SK-N-SH (cell line): ENCODE measurements at regions not wholly inside any gene's neighbourhood (a gene's known extent, or its start where the extent isn't known, plus 50 kb on each side); places are given as distances from the start of the nearest gene placed in this dataset.

Source experiments
- CTCF ChIA-PET: fragments of 300-600, 350-600 bp; formaldehyde crosslinking; extraction: SDS; loops from one replicate; lab custom pipeline; 2021; lab: Yijun Ruan, JAX
- POLR2A ChIA-PET: fragments of 350-600 bp; sonication (Branson Sonifier 250); formaldehyde crosslinking; extraction: SDS; loops from one replicate; lab custom pipeline; 2020; ENCODE audit warnings: antibody characterized with exemption, inconsistent platforms; lab: Yijun Ruan, JAX
- DNase-seq: peaks from one replicate; pipeline ENCODE4 v3.0.0; 2012
- H2AFZ ChIP-seq: fragments of 200-600 bp; sonication (generic); 2 replicates; pipeline ENCODE4 v1.8.1; 2016; ENCODE audit warnings: antibody characterized with exemption, mild to moderate bottlenecking, low read depth
- H3F3A ChIP-seq: fragments of 200-600 bp; sonication (generic); replicated peaks from 2 replicates; pipeline ENCODE3; 2016; ENCODE audit warnings: antibody characterized with exemption, mild to moderate bottlenecking; ENCODE audit not compliant: insufficient read depth
- H3K27ac ChIP-seq, 2 experiments: fragments of 200-500 bp in 1 of 2; fragments of 200-600 bp in 1 of 2; sonication (Bioruptor generic) in 1 of 2; sonication (generic), shearing (Covaris generic) in 1 of 2; 2 replicates each; pipeline versions ENCODE4 v1.5.1 to v1.6.1; 2014 to 2016; ENCODE audit warnings: low read depth in 2 of 2, inconsistent platforms in 1 of 2, low read length in 1 of 2, mild to moderate bottlenecking in 1 of 2, mixed read lengths in 1 of 2
- H3K27me3 ChIP-seq: fragments of 200-600 bp; sonication (generic), shearing (Covaris generic); 2 replicates; pipeline ENCODE4 v1.6.1; 2016; ENCODE audit warnings: mixed run types; ENCODE audit not compliant: insufficient read depth
- H3K36me3 ChIP-seq, 2 experiments: fragments of 200-500 bp in 1 of 2; fragments of 200-600 bp in 1 of 2; sonication (Bioruptor generic) in 1 of 2; sonication (generic) in 1 of 2; replicated peaks in 1 of 2; 2 replicates each; pipeline versions ENCODE3 to v1.5.1; 2014 to 2016; ENCODE audit warnings: low read length in 1 of 2, mild to moderate bottlenecking in 1 of 2; ENCODE audit not compliant: insufficient read depth in 2 of 2, control insufficient read depth in 1 of 2
- H3K4me1 ChIP-seq, 2 experiments: fragments of 200-500 bp in 1 of 2; fragments of 200-600 bp in 1 of 2; sonication (Bioruptor generic) in 1 of 2; sonication (generic), shearing (Covaris generic) in 1 of 2; 2 replicates each; pipeline versions ENCODE4 v1.5.1 to v1.6.1; 2014 to 2016; ENCODE audit warnings: low read depth in 1 of 2, low read length in 1 of 2, mixed run types in 1 of 2; ENCODE audit not compliant: insufficient read depth in 2 of 2, control insufficient read depth in 1 of 2
- H3K4me2 ChIP-seq: fragments of 200-600 bp; sonication (generic), shearing (Covaris generic); 2 replicates; pipeline ENCODE4 v1.6.1; 2017; ENCODE audit warnings: mixed run types
- H3K4me3 ChIP-seq, 2 experiments: fragments of 200-500 bp in 1 of 2; fragments of 200-600 bp in 1 of 2; sonication (Bioruptor generic) in 1 of 2; sonication (generic), shearing (Covaris generic) in 1 of 2; 2 replicates each; pipeline versions ENCODE4 v1.5.1 to v1.8.1; 2014 to 2016; ENCODE audit warnings: low read depth in 2 of 2, inconsistent platforms in 1 of 2, low read length in 1 of 2, mild to moderate bottlenecking in 1 of 2, mixed read lengths in 1 of 2, moderate library complexity in 1 of 2
- H3K79me2 ChIP-seq: fragments of 200-600 bp; sonication (generic); 2 replicates; pipeline ENCODE4 v1.8.1; 2017; ENCODE audit warnings: mild to moderate bottlenecking; ENCODE audit not compliant: insufficient read depth
- H3K9ac ChIP-seq: fragments of 200-600 bp; sonication (generic); 2 replicates; pipeline ENCODE4 v1.6.1; 2017; ENCODE audit warnings: mixed run types
- H3K9me2 ChIP-seq: fragments of 200-600 bp; sonication (generic); 2 replicates; pipeline ENCODE4 v1.6.1; 2017; ENCODE audit warnings: mixed run types
- H3K9me3 ChIP-seq: fragments of 200-600 bp; sonication (generic); 2 replicates; pipeline ENCODE4 v1.6.1; 2017; ENCODE audit warnings: mixed run types, mild to moderate bottlenecking, moderate library complexity
- H4K20me1 ChIP-seq: fragments of 200-600 bp; sonication (generic); 2 replicates; pipeline ENCODE4 v1.6.1; 2017; ENCODE audit warnings: mild to moderate bottlenecking, mixed run types; ENCODE audit not compliant: insufficient read depth
- CHD2 ChIP-seq: fragments of 150-350 bp; IDR thresholded peaks from 2 replicates; pipeline ENCODE4 v1.6.1; 2018; ENCODE audit warnings: low read length; ENCODE audit not compliant: partially characterized antibody
- EP300 ChIP-seq, 2 experiments: IDR thresholded peaks; 2 replicates each; pipeline versions ENCODE4 v1.4.0 to v1.6.1; 2012; ENCODE audit warnings: borderline replicate concordance in 1 of 2, low read depth in 1 of 2, low read length in 1 of 2
- FOSL2 ChIP-seq: IDR thresholded peaks from 2 replicates; pipeline ENCODE4 v1.4.0; 2012; ENCODE audit warnings: low read depth, mild to moderate bottlenecking, moderate library complexity, borderline replicate concordance
- FOXJ3 ChIP-seq: sonication (generic); formaldehyde crosslinking; IDR thresholded peaks from 2 replicates; pipeline ENCODE4 v1.5.1; 2020; ENCODE audit warnings: mild to moderate bottlenecking, missing genetic modification reagents
- FOXM1 ChIP-seq: IDR thresholded peaks from 2 replicates; pipeline ENCODE4 v1.4.0; 2012; ENCODE audit warnings: low read depth, mild to moderate bottlenecking
- GATA2 ChIP-seq: sonication (generic); formaldehyde crosslinking; IDR thresholded peaks from 2 replicates; pipeline ENCODE4 v1.5.0; 2020; ENCODE audit warnings: mild to moderate bottlenecking, missing genetic modification reagents
- MAX ChIP-seq: IDR thresholded peaks from 2 replicates; pipeline ENCODE4 v1.4.0; 2012; ENCODE audit warnings: low read depth
- MXI1 ChIP-seq: IDR thresholded peaks from 2 replicates; pipeline ENCODE4 v1.6.1; 2012; ENCODE audit warnings: mild to moderate bottlenecking, low read depth, low read length, improper control_type of control experiment
- NRF1 ChIP-seq: IDR thresholded peaks from 2 replicates; pipeline ENCODE4 v1.6.1; 2012; ENCODE audit warnings: low read depth, mild to moderate bottlenecking, low read length
- PBX3 ChIP-seq: IDR thresholded peaks from 2 replicates; pipeline ENCODE4; 2012
- POLR2AphosphoS5 ChIP-seq: IDR thresholded peaks from 2 replicates; pipeline ENCODE4 v1.6.1; 2012; ENCODE audit warnings: low read depth, low read length
- RAD21 ChIP-seq: IDR thresholded peaks from 2 replicates; pipeline ENCODE4 v1.6.1; 2012; ENCODE audit warnings: mild to moderate bottlenecking, low read length
- REST ChIP-seq: IDR thresholded peaks from 2 replicates; pipeline ENCODE4 v1.6.1; 2012; ENCODE audit warnings: mild to moderate bottlenecking, low read depth, low read length, moderate library complexity
- RFX5 ChIP-seq: IDR thresholded peaks from 2 replicates; pipeline ENCODE4 v1.6.1; 2012; ENCODE audit warnings: mild to moderate bottlenecking, improper control_type of control experiment, low read length
- RXRA ChIP-seq: IDR thresholded peaks from 2 replicates; pipeline ENCODE4 v1.4.0; 2012; ENCODE audit warnings: low read depth, mild to moderate bottlenecking, borderline replicate concordance
- SIN3A ChIP-seq: IDR thresholded peaks from 2 replicates; pipeline ENCODE4 v1.6.1; 2012; ENCODE audit warnings: low read depth, mild to moderate bottlenecking, low read length, moderate library complexity, borderline replicate concordance
- TAF1 ChIP-seq: IDR thresholded peaks from 2 replicates; pipeline ENCODE4 v1.6.1; 2012; ENCODE audit warnings: low read depth, mild to moderate bottlenecking, low read length, moderate library complexity, borderline replicate concordance
- TCF12 ChIP-seq: IDR thresholded peaks from 2 replicates; pipeline ENCODE4 v1.4.0; 2012
- USF2 ChIP-seq: fragments of 150-350 bp; IDR thresholded peaks from 2 replicates; pipeline ENCODE4 v1.6.1; 2017; ENCODE audit warnings: antibody characterized with exemption, low read length, low read depth, borderline replicate concordance
- YY1 ChIP-seq: IDR thresholded peaks from 2 replicates; pipeline ENCODE4 v1.4.0; 2012; ENCODE audit warnings: low read depth, mild to moderate bottlenecking
- WGBS: methylation state at CpG from one replicate; pipeline ENCODE4 v1.1.6; 2017; ENCODE audit warnings: low lambda C conversion rate; 5-methylcytosine and 5-hydroxymethylcytosine counted together
- TF ChIP-seq, protein P1 (sequence below): fragments of 150-350 bp; IDR thresholded peaks from 2 replicates; pipeline ENCODE4 v1.6.1; 2016; ENCODE audit warnings: mild to moderate bottlenecking, low read depth, low read length
- TF ChIP-seq, protein P2 (sequence below): fragments of 200-600 bp; sonication (generic); IDR thresholded peaks from 2 replicates; pipeline ENCODE4 v1.6.1; 2017; ENCODE audit warnings: antibody characterized with exemption, mild to moderate bottlenecking, moderate library complexity

DNA sequence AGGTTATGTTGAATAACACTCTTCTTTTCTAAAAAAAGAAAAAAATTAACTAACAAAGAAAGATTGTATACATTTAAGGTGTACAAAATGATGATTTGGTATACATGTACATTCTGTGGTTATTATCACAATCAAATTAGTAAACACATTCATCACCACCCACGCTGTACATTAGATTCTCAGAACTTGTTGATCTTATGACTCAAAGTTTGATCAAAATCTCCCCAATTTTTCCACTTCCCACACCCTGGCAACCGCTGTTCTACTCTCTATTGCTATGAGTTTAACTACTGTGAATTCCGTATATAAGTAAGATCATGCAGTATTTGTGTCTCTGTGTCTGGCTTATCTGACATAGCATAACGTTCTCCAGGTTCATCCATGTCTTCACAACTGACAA, 469.5 kb upstream of the CHRM3 start (continued):
- TF ChIP-seq, protein P1, sequence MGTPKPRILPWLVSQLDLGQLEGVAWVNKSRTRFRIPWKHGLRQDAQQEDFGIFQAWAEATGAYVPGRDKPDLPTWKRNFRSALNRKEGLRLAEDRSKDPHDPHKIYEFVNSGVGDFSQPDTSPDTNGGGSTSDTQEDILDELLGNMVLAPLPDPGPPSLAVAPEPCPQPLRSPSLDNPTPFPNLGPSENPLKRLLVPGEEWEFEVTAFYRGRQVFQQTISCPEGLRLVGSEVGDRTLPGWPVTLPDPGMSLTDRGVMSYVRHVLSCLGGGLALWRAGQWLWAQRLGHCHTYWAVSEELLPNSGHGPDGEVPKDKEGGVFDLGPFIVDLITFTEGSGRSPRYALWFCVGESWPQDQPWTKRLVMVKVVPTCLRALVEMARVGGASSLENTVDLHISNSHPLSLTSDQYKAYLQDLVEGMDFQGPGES = no peak
- TF ChIP-seq RAD21 (no peak), TCF12 (no peak), MXI1 (no peak), CHD2 (no peak), RFX5 (no peak), SIN3A (no peak), FOSL2 (no peak)

DNA sequence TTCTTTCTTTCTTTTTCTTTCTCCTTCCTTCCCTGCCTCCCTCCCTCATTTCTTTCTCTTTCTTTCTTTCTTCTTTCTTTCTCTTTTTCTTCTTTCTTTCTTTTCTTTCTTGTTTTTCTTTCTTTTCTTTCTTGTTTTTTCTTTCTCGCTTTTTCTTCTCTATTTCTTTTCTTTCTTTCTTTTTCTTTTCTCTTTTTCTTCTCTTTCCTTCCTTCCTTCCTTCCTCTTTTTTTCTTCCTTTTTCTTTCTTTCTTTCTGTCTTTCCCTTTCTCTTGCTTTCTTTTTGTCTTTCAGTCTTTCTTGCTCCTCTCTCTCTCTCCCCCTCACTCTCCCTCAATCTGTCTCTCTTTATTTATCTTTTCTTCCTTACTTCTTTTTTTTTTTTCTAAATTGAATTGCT, 472.0 kb upstream of the CHRM3 start:
- Histone ChIP-seq H2AFZ (no peak overlapping the region), H3K27ac (no peak overlapping the region), H3K79me2 (no peaks in the 10 kb centered on the region), H3K9ac (no peak overlapping the region), H4K20me1 (no peaks in the 10 kb centered on the region), H3K4me1 (no peaks in the 10 kb centered on the region; a peak in 1 of 4 replicates), H3K4me3 (no peak overlapping the region), H3K9me3 (0 out of 2 replicates have a peak, but pooled peaks cover 3% of the 10 kb centered on the region), H3K4me2 (no peak overlapping the region), H3F3A (peaks cover 3% of the 10 kb centered on the region), H3K27me3 (no peaks in the 10 kb centered on the region), H3K9me2 (no peaks in the 10 kb centered on the region), H3K36me3 (no peaks in the 10 kb centered on the region)
- WGBS = 32% methylated on average over 1 of the region's 1 CpG
- CTCF ChIA-PET = no interaction called here
- DNase-seq = no peak
- POLR2A ChIA-PET = no interaction called here
- TF ChIP-seq, protein P1 = no peak
- no peak for TF ChIP-seq NRF1
- no peak for TF ChIP-seq RAD21
- TF ChIP-seq, protein P2, sequence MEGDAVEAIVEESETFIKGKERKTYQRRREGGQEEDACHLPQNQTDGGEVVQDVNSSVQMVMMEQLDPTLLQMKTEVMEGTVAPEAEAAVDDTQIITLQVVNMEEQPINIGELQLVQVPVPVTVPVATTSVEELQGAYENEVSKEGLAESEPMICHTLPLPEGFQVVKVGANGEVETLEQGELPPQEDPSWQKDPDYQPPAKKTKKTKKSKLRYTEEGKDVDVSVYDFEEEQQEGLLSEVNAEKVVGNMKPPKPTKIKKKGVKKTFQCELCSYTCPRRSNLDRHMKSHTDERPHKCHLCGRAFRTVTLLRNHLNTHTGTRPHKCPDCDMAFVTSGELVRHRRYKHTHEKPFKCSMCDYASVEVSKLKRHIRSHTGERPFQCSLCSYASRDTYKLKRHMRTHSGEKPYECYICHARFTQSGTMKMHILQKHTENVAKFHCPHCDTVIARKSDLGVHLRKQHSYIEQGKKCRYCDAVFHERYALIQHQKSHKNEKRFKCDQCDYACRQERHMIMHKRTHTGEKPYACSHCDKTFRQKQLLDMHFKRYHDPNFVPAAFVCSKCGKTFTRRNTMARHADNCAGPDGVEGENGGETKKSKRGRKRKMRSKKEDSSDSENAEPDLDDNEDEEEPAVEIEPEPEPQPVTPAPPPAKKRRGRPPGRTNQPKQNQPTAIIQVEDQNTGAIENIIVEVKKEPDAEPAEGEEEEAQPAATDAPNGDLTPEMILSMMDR = no peak
- no peak for TF ChIP-seq GATA2 (CRISPR knock-in tag)
- no peak for TF ChIP-seq RXRA
- no peak for TF ChIP-seq EP300 (IDR thresholded peaks at IDR 0.05; ENCODE audit: borderline replicate concordance in 1 of 2, low read depth in 1 of 2, low read length in 1 of 2)
- no peak for TF ChIP-seq YY1
- TF ChIP-seq CHD2 = no peak
- TF ChIP-seq MAX = no peak
- no peak for TF ChIP-seq FOXM1
- TF ChIP-seq SIN3A = no peak
- TF ChIP-seq FOXJ3 (CRISPR knock-in tag) = no peak
- no peak for TF ChIP-seq PBX3
- no peak for TF ChIP-seq FOSL2
- no peak for TF ChIP-seq USF2
- no peak for TF ChIP-seq TAF1
- no peak for TF ChIP-seq POLR2AphosphoS5
- TF ChIP-seq REST = no peak
